Smooth muscle cell (in vitro differentiated cells): ENCODE measurements at regions not wholly inside any gene's neighbourhood (a gene's known extent, or its start where the extent isn't known, plus 50 kb on each side); places are given as distances from the start of the nearest gene placed in this dataset.
"Not testable (repeated sequence)": the region's sequence is repeated elsewhere in the genome, so short reads cannot be mapped to it uniquely, and the experiment has no call there.

Experiments
- DNase-seq: peaks from one replicate; lab custom pipeline; 2025; ENCODE audit not compliant: unreplicated experiment; lab: John Stamatoyannopoulos, UW
- H2AFZ ChIP-seq: fragments of 200-600 bp; sonication (generic); 2 replicates; pipeline ENCODE4 v1.6.0; 2016; ENCODE audit warnings: antibody characterized with exemption, low read depth, mild to moderate bottlenecking
- H3F3A ChIP-seq: fragments of 200-600 bp; sonication (generic); 2 replicates; pipeline ENCODE4 v1.6.0; 2017; ENCODE audit warnings: antibody characterized with exemption, low read depth
- H3K27ac ChIP-seq: fragments of 200-600 bp; sonication (generic); 2 replicates; pipeline ENCODE4 v1.5.1; 2016; ENCODE audit warnings: low read depth, mild to moderate bottlenecking
- H3K27me3 ChIP-seq: fragments of 200-600 bp; sonication (generic); 2 replicates; pipeline ENCODE4 v1.6.1; 2016; ENCODE audit warnings: low read depth, mild to moderate bottlenecking
- H3K36me3 ChIP-seq: fragments of 200-600 bp; sonication (generic); 2 replicates; pipeline ENCODE4 v1.5.1; 2016; ENCODE audit warnings: low read depth
- H3K4me1 ChIP-seq: fragments of 200-600 bp; sonication (generic); 2 replicates; pipeline ENCODE4 v1.5.1; 2016; ENCODE audit warnings: low read depth
- H3K4me2 ChIP-seq: fragments of 200-600 bp; sonication (generic); 2 replicates; pipeline ENCODE4 v1.6.0; 2016; ENCODE audit warnings: mild to moderate bottlenecking
- H3K4me3 ChIP-seq: fragments of 200-600 bp; sonication (generic); 2 replicates; pipeline ENCODE4 v1.5.1; 2016; ENCODE audit warnings: mild to moderate bottlenecking
- H3K79me2 ChIP-seq: fragments of 200-600 bp; sonication (generic); 2 replicates; pipeline ENCODE4 v1.6.0; 2016; ENCODE audit warnings: low read depth, mild to moderate bottlenecking
- H3K9ac ChIP-seq: fragments of 200-600 bp; sonication (generic); 2 replicates; pipeline ENCODE4 v1.6.0; 2016; ENCODE audit warnings: low read depth
- H3K9me3 ChIP-seq: fragments of 200-600 bp; sonication (generic); replicated peaks from 2 replicates; pipeline ENCODE4 v1.5.1; 2016; ENCODE audit warnings: low read depth
- H4K20me1 ChIP-seq: fragments of 200-600 bp; sonication (generic); 2 replicates; pipeline ENCODE4 v1.6.0; 2016; ENCODE audit warnings: low read depth
- WGBS: methylation state at CpG from one replicate; pipeline ENCODE4 v1.1.7; 2016; ENCODE audit warnings: low lambda C conversion rate; 5-methylcytosine and 5-hydroxymethylcytosine counted together
- TF ChIP-seq, protein P1 (sequence below): fragments of 200-600 bp; sonication (generic); IDR thresholded peaks from 2 replicates; pipeline ENCODE4 v1.5.1; 2017; ENCODE audit warnings: borderline replicate concordance, mild to moderate bottlenecking, antibody characterized with exemption; ENCODE audit not compliant: insufficient read depth, poor library complexity, severe bottlenecking

GRCh38 chr3:67248726-67249125, 250.6 kb downstream of the KBTBD8 start:
- Histone ChIP-seq H4K20me1 (no peaks in the 10 kb centered on the region), H3K36me3 (no peaks in the 10 kb centered on the region), H3K9ac (no peak overlapping the region), H3K27me3 (no peaks in the 10 kb centered on the region), H3K79me2 (no peaks in the 10 kb centered on the region), H3F3A (no peaks in the 10 kb centered on the region), H3K27ac (no peak overlapping the region), H3K4me1 (no peaks in the 10 kb centered on the region), H2AFZ (no peak overlapping the region), H3K4me2 (no peak overlapping the region), H3K9me3 (no peaks in the 10 kb centered on the region), H3K4me3 (no peak overlapping the region)
- DNase-seq: no peak
- 76% methylated on average over 3 of the region's 3 CpGs for WGBS
- TF ChIP-seq, protein P1, sequence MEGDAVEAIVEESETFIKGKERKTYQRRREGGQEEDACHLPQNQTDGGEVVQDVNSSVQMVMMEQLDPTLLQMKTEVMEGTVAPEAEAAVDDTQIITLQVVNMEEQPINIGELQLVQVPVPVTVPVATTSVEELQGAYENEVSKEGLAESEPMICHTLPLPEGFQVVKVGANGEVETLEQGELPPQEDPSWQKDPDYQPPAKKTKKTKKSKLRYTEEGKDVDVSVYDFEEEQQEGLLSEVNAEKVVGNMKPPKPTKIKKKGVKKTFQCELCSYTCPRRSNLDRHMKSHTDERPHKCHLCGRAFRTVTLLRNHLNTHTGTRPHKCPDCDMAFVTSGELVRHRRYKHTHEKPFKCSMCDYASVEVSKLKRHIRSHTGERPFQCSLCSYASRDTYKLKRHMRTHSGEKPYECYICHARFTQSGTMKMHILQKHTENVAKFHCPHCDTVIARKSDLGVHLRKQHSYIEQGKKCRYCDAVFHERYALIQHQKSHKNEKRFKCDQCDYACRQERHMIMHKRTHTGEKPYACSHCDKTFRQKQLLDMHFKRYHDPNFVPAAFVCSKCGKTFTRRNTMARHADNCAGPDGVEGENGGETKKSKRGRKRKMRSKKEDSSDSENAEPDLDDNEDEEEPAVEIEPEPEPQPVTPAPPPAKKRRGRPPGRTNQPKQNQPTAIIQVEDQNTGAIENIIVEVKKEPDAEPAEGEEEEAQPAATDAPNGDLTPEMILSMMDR: no peak

DNA sequence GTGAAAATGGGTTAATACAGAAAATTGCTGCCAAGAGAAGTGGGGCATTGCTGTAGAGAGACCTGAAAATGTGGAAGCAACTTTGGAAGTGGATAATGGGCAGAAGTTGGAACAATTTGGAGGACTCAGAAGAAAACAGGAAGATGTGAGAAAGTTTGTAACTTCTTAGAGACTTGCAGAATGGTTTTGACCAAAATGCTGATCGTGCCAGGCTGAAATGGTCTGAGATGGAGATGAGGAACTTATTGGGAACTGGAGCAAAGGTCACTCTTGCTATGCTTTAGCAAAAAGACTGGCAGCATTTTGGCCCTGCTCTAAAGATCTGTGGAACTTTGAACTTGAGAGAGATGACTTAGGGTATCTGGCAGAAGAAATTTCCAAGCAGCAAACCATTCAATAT, 254.8 kb downstream of the KBTBD8 start:
- H3K9me3 ChIP-seq, H3K27me3 ChIP-seq, H3K4me1 ChIP-seq, H2AFZ ChIP-seq, H3K27ac ChIP-seq, H3K36me3 ChIP-seq, H3K9ac ChIP-seq, H4K20me1 ChIP-seq, DNase-seq, H3F3A ChIP-seq, H3K4me3 ChIP-seq, H3K4me2 ChIP-seq, H3K79me2 ChIP-seq: not testable (repeated sequence)
- WGBS: 77% methylated on average over 1 of the region's 1 CpG

DNA sequence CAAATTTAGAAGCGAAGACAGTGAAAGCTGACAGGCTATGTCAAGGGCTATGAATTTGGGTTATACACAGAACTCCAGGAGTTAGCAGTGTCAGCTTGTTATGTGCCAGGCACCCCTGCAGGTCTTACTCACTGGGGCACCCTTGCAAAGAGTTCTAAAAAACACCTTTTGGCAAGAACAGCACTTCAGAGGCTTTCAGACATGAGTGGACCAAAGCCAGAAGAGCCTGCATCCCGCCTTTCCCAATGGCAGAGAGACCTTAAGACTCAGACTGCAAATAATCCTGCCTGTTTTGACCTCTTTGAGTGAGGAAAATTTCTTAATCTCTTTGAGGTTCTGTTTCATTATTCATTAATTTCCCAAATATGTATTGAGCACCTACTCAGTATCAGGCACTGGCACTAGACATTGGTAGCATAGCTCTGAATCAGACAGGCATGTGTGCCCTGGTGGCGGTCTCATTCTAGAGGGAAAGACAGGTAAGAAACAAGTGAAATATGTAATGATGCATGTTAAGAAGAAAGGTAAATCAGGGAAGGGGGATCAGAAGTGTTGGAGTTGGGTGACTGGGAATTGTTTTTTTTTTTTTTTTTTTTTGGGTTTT, 280.0 kb downstream of the KBTBD8 start:
- H3K4me1 ChIP-seq: no peaks in the 10 kb centered on the region
- no peaks in the 10 kb centered on the region for H3K36me3 ChIP-seq
- WGBS: 92% methylated on average over 3 of the region's 3 CpGs
- H4K20me1 ChIP-seq: no peaks in the 10 kb centered on the region
- H2AFZ ChIP-seq: no peak overlapping the region
- H3K27me3 ChIP-seq: no peaks in the 10 kb centered on the region
- H3K9me3 ChIP-seq: no peaks in the 10 kb centered on the region
- TF ChIP-seq, protein P1: no peak
- no peak overlapping the region for H3K9ac ChIP-seq
- no peak overlapping the region for H3K4me2 ChIP-seq
- no peak overlapping the region for H3K4me3 ChIP-seq
- H3F3A ChIP-seq: no peaks in the 10 kb centered on the region
- DNase-seq: no peak
- H3K27ac ChIP-seq: no peak overlapping the region
- H3K79me2 ChIP-seq: no peaks in the 10 kb centered on the region

DNA sequence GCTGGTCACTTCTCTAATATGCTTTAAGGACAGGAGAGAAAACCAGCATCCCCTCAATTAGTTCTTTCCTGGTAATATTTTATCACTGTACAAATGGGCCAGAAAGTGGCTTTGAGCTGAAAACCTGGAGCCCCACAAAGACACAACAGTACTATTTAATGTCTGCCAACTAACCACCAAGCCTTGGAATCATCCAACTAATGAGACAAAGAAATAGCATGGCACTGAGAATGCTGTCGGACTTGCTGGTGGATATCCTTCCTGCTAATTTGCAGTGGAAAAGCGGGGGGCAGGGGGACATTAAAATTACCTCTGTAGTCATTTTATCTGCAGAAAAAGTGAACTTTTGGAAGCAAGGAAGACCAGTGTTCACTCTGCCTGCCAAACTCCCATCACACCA, 288.5 kb downstream of the KBTBD8 start:
- DNase-seq: no peak
- no peak overlapping the region for H3K4me3 ChIP-seq
- no peaks in the 10 kb centered on the region for H3K9me3 ChIP-seq
- H3K4me2 ChIP-seq: no peak overlapping the region
- 92% methylated on average over 2 of the region's 2 CpGs for WGBS
- H3K27ac ChIP-seq: no peak overlapping the region
- H3K9ac ChIP-seq: no peak overlapping the region
- no peaks in the 10 kb centered on the region for H3K27me3 ChIP-seq
- H2AFZ ChIP-seq: no peak overlapping the region
- H3K79me2 ChIP-seq: no peaks in the 10 kb centered on the region
- H3K4me1 ChIP-seq: peaks cover 5% of the 10 kb centered on the region
- no peaks in the 10 kb centered on the region for H4K20me1 ChIP-seq
- TF ChIP-seq, protein P1: no peak
- H3K36me3 ChIP-seq: no peaks in the 10 kb centered on the region
- no peaks in the 10 kb centered on the region for H3F3A ChIP-seq
